D721Med (cell line): ENCODE measurements at regions not wholly inside any gene's neighbourhood (a gene's known extent, or its start where the extent isn't known, plus 50 kb on each side); places are given as distances from the start of the nearest gene placed in this dataset.

Source experiments
- DNase-seq: peaks from one replicate; pipeline ENCODE4 v3.0.0; 2011; ENCODE audit warnings: low spot score; ENCODE audit not compliant: insufficient read length
- FAIRE-seq: peaks from 2 replicates; lab custom pipeline; 2011; peaks lifted over from hg19 to GRCh38; lab: Jason Lieb, UNC
- TF ChIP-seq, protein P1 (sequence below): IDR thresholded peaks from 2 replicates; pipeline ENCODE4 v1.5.1; 2012; ENCODE audit warnings: mild to moderate bottlenecking, control low read depth; ENCODE audit not compliant: insufficient read depth; ENCODE audit errors: missing control alignments

DNA sequence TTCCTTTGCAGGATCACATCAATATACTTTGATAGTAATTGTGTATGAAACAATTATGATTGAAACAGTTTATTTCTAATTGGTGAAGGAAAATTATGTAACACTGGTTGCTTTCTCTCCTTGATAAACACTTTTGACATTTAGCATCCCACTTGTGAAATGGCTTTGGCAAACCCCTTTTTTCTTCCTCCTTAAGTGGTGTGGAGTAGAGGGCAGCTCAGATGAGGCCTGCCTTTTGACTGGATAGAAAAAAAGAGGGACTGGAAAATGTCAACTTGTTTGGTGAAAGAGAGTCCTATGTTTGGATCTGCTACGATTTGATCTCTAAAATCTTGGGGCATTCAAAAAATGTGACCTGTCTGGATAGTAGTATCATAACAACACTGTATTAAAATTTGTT lies 318.3 kb downstream of the MEIS1 start:
- no peak for DNase-seq
- TF ChIP-seq, protein P1, sequence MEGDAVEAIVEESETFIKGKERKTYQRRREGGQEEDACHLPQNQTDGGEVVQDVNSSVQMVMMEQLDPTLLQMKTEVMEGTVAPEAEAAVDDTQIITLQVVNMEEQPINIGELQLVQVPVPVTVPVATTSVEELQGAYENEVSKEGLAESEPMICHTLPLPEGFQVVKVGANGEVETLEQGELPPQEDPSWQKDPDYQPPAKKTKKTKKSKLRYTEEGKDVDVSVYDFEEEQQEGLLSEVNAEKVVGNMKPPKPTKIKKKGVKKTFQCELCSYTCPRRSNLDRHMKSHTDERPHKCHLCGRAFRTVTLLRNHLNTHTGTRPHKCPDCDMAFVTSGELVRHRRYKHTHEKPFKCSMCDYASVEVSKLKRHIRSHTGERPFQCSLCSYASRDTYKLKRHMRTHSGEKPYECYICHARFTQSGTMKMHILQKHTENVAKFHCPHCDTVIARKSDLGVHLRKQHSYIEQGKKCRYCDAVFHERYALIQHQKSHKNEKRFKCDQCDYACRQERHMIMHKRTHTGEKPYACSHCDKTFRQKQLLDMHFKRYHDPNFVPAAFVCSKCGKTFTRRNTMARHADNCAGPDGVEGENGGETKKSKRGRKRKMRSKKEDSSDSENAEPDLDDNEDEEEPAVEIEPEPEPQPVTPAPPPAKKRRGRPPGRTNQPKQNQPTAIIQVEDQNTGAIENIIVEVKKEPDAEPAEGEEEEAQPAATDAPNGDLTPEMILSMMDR, result no peak
- FAIRE-seq, result no peak

DNA sequence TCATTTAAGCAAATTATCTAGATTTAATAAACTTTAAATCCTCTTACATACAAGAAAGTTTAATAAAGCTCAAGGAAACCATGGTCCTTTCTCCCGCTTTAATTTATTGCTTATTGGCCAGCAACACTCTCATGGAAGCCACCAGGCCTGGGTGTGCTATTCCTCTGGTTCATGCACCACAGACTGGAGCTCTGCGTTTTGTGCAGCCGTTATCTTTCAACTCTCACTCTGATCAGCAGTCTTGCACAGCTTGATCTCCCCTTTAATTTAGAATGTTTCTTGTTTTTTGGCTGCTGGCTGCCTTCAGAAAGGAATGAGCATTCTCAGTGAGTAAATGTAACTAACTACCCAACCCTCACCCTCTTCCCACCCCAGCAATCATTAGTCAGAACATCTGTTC lies 318.7 kb downstream of the MEIS1 start:
- FAIRE-seq (no peak), DNase-seq (no peak)
- TF ChIP-seq, protein P1, result no peak

DNA sequence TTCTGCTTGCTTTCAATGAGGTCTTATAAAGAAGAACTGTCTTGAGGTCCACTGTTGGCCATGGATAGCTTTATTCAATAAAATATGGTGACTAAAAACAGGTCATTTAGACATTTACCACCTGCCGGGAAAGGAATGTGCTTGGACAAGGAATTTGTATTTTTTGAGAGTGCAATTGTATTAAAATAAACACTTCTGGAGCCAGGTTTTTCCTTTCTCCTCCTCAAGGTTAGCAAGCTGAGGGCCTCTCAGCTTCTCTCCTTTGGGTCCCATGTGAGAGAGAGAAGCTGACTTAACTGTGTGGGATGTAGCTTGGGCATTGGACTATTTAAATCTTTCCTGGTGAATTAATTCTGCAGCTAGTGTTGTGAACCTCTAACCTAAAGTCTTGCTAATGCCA lies 321.0 kb downstream of the MEIS1 start:
- TF ChIP-seq, protein P1, result no peak
- DNase-seq (no peak), FAIRE-seq (no peak)

DNA sequence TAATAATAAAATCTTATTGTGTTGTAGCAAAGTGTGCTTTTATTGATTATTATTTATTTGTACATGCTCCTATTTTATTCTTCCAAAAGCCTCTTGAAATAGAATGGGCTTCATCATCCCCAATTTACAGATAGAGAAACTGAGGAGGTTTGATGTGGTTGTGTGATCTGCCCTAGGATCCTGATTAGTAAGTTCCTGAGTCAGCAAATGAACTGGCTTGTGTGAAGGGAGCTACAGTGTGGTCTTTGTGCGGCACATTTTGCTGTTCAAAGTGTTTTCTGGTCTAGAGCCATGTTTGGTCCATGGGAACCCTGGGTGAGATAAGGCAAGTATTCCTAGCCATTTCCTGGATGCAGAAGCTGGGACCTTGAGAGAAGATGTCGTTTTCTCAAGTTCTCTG lies 326.9 kb downstream of the MEIS1 start:
- no peak for FAIRE-seq

DNA sequence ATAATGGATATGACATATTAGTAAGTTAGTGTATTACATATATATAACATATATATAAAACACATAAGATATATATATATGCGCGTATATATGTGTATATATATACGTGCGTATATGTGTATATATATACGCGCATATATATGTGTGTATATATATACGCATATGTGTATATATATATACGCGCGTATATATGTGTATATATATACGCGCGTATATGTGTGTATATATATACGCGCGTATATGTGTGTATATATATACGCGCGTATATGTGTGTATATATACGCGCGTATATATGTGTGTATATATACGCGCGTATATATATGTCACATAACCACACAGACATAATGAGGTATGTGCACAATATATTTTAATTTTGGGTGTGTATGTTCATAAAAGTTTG lies 327.8 kb downstream of the MEIS1 start:
- no peak for FAIRE-seq
- no peak for DNase-seq
- TF ChIP-seq, protein P1, result no peak

More for the DNA sequence above, 326.9 kb downstream of the MEIS1 start:
- no peak for DNase-seq
- TF ChIP-seq, protein P1, result no peak

DNA sequence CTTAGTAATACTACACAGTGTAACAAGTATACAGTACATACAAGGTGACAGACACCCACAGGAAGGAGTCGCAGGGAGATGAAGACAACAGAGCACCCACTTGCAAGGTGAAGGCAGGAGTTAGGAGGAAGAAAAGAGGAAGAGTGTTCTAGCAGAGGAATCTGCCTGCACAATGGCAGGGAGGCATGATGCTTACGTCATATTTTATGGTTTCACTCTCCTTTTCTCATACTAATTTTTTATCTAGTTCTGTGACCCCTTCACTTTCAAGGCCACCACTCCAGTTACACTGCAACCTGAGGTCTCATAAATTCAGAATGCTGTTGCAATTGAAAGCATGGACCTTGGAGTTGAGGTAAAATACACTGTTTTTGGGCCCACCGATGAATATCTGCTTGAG lies 331.7 kb downstream of the MEIS1 start:
- DNase-seq, result no peak
- FAIRE-seq, result no peak

DNA sequence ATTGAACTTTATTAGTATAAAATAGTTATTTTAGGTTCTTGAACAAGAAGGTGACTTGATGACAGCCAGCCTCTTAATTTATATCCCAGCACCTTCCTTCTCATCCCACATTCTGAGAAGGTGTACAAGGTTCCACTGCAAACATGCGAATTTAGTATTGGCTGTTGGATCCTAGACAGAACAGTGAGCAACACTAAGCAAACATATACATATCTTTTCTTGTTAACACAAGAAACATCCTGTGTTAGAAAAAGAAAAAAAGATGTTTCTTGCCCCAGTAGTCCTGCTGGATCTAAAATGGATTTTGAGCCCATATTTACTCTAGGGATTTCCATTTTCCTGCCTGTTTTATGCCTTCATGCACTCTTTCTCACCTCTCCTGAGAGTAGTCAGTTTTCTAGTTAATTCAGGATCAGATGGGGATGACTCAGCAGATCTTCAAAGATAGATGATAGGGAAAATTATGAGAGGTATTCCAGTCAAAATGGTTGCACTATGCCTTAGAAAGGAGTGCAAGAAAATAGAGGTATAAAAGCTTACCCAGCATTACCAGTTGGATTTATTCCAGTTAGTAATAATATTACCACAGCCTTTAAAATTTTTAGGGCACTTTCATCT lies 336.5 kb downstream of the MEIS1 start:
- TF ChIP-seq, protein P1, result no peak
- DNase-seq (no peak), FAIRE-seq (no peak)

More for the DNA sequence above, 331.7 kb downstream of the MEIS1 start:
- TF ChIP-seq, protein P1, result no peak
